Stimulated activated CD8-positive, alpha-beta memory T cell treated with anti-CD3 and anti-CD28 coated beads, Interleukin-4, amount 100 ng/mL, for 4 hours (primary cell): ENCODE measurements at regions not wholly inside any gene's neighbourhood (a gene's known extent, or its start where the extent isn't known, plus 50 kb on each side); places are given as distances from the start of the nearest gene placed in this dataset.

ENCODE experiments used
- DNase-seq, 2 donors: peaks; one replicate each; pipeline ENCODE4 v3.0.0-alpha.2; 2020; ENCODE audit warnings: low read depth in 2 of 2, low spot score in 1 of 2

DNA sequence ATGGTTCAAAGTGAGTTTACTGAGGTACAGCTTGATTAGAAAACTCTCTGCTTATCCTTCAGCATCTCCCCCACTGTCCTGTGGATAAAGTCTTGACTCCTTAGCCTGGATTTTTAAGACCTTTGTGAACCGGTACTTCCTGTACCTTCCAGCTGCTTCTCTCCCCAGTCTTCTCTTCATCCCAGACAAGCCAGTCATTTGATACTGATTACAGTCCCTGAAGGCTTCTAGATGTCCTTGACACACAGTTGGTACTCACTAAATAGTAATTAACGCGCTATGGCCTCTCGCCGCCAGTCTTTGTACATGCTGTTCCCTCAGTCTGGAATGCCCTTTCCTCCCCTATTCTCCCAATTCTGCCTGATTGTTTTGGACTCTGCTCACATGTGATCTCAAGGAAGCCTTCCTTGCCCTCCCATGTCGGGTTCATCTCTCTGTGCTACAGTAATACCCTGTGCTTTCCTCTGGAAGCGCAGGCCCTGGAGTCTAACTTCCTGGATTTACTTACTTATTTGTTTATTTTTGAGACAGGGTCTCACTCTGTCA is 50.6 kb upstream of the PTGR2 start:
- DNase-seq, result no peak

DNA sequence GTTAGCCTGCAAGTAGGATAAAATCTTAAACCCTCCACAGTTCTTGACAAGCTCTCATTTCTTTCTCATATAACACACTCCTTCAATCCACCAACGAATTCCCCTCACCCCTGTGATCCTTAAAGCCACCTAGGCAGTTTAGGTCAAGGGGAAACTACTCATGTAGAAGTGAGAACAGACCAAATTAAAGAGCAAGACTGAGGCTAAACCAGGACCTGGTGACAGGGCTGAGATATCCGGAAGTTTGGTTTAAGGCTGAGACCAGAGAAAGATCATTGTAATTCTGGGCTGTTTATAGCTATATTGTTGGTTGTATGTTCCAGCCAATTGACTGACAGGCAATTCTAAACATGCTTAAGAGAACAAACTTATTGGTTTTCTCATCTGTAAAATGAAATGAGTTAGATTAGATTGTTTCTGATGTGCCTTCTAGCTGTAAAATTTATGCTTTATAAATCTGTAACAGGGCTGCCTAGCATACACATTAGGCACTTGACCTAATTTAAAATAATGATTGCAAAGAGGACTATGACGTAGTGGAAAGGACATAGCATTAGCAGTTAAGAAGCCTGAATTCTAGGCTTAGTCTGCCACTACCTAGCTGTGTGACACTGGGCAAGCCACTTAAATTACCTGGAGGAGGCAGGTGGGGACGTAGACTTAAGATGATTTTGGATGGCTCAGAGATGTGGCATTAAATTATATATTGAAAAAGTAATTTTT is 53.9 kb upstream of the PTGR2 start:
- no peak for DNase-seq

DNA sequence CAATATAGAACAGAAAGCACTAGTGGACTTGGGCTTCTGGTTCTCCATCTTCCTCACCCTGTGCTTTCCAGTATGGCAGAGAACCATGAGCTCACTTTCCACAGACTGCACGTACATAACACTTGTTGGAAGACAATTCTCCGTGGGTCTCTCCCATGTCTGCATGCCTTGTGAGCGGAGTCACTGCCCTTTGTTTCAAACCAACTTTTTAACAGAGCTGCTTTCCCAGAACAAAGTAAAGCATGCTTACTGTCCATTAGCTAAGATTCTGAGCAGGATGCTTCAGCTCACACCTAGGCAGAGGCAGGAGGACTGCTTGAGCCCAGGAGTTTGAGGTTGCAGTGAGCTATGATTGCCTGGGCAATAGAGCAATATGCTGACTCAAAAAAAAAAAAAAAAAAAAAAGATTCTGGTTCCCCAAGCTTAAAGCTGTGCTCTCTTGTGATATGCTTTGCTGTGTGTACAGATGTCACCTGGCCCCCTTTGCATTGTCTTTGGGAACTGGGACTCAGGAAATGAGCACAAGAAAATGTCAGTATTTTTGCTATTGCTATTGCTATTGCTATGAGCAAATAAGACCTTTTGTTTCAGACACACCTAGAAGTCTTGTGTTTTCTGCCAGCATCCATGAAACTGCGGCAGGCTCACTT is 54.6 kb upstream of the PTGR2 start:
- no peak for DNase-seq

DNA sequence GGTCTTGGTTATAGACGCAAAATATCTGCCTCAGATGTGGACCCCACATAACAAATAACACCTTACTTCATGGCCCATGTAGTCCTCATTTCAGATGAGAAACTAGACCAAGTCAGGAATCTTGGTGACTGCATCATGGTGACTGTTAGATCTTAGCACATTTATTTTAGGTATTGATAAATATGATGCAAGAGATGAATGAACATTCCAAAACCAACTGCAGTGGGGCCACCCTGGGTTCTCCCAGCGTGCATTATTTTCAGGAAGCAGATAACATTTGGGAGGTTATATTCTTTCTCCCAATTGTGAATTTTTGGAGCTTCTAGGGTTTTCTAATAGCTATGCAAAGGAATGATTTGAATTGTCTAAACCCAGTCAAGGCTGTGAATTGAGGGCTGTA is 55.2 kb upstream of the PTGR2 start:
- no peak for DNase-seq

DNA sequence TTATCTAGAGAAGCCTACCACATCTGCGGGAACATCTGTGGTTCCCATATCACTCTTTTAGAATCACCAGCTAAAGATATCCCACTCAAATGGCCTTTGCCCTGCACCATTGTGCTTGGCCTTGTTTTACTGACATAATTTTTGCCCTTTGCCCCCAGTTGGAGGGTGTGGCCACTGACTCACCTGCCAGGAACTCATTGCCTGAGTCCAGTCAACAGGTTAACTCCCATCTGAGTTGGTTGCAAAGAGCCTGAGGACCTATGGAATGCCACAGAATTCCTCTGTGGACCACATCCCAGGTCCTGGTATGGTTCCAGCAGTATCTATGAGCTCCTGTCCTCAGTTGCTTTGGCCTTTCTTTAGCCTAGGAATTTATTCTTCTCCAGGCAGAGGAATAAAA is 55.7 kb upstream of the PTGR2 start:
- no peak for DNase-seq

DNA sequence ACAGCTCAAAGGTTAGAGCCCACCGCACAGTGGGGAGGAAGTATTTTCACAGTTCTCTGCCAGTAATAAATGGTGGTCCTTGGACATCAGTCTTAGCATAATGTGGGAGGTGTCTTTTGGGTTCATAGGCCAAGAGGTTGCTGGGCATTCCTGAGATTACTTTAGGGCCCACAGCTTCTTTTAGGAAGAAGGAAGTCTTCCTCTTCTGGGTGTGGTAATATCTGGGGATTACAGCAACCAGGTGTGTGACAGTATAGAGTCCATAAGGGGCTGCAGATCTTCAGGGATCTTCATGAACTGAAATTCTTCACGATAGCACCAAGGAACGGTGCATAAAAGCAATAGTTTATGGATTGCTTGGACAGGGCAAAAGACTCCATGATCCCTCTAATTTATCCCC is 56.2 kb upstream of the PTGR2 start:
- no peak for DNase-seq

DNA sequence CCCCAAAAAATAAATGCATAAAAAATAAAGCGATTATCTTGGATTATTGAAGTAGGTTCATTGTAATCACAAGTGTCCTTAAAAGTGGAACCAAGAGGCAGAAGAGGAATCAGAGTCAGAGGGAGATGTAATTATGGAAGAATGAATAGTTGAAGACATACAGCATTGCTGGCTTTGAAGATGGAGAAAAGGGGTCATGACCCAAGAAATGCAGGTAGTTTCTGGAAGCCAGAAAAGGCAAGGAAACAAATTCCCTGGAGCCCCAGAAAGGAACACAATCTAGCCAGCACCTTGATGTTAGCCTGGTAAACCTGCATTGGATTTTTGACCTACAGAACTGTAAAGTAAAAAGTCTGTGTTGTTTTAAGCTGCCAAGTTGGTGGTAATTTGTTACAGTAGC is 57.5 kb upstream of the PTGR2 start:
- DNase-seq, result no peak

DNA sequence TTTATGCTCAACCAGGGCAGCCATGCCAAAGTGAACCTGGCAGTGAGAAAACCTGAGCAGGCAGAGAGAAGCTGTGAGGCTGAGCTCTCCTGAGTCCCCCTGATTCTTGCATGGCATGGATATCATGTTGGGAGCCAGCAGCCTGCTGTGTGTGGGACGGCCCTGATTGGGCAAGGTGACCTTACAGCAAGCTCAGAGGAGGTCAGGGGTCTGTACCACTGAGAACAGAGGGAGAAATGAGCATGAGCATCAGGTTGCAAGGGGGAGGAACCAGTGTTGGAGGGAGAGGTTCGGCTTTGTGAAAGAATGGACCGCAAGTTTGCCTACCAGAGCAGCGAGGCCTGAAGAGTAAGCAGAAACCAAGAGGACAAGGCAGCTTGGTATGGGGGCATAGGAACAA is 59.1 kb upstream of the PTGR2 start:
- no peak for DNase-seq

DNA sequence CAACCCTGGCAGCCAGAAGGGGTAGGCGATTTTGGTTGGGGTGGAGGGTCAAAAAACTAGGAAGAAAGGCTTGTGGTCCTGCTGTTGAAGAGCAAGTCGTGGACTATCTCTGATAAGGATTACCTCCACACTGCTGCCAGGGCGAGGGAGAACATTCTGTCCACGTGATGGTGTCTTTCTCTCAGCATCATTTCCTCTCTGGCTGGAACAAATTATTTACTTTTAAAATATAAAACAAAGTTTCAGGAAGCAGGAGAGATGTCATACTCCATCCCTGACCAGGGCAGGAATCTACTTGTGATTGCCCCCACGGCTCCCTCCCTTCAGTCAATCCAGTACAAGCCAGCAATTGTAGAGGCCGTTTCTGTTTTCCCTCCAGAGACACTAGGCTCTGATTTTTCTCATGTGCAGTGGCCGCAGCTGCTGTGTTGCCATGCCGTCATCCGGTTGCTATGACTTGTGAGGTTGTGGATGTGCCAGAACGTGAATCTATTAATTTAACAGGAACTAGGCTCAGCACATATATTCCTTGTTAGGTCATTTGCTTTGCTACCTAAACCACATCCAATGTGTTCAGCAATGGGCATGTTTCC is 61.5 kb upstream of the PTGR2 start:
- no peak for DNase-seq

DNA sequence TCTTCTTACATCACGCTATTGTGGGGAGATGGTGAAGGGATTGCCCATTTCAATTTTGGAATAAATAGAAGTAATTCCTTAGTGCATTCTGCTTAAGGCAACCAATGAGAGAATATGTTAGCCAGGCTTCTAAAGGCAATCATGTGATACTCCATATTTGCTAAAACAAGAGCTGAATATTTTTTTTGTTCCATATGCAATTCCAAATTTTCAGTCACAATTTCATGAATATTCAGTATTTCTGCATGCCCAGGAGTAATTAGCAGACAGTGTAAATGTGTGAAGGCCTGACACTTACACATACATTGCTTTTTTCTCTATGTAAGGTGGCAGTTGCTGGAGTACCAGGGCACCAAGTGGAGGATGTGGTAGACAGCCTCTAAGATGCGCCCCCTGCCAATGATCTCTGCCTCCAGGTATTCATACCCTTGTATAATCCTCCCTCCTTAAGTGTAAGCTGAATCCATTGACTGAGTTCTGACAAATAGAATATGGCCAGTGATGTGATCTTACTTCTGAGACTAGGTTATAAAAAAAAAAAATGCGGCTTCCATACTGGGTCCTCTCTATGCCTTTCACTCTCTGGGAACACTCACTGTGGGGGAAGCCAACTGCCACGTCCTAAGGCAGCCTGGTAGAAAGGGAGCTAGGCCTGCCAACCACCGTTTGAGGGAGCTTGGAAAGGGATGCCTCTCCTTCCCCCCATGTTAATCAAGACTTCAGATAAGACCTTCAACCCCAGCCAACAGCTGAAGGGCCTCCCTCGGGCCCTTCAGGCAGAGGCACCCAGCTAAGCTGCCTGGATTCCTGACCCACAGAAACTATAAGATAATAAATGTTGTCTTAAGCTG is 62.7 kb upstream of the PTGR2 start:
- DNase-seq, result no peak

DNA sequence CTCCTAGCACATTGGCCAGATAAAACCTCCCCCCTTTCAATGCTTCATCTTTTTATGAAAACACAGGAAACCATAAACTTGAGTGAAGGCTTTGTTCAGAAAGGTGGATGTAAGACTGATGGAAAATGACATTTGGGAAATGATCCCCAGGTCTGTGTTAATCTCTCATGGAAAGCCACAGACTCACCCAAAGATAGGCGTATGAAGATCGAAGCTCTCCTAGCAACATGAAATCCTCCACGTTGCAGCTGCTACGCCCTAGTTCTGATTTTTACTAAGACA is 63.4 kb upstream of the PTGR2 start:
- DNase-seq, result no peak

DNA sequence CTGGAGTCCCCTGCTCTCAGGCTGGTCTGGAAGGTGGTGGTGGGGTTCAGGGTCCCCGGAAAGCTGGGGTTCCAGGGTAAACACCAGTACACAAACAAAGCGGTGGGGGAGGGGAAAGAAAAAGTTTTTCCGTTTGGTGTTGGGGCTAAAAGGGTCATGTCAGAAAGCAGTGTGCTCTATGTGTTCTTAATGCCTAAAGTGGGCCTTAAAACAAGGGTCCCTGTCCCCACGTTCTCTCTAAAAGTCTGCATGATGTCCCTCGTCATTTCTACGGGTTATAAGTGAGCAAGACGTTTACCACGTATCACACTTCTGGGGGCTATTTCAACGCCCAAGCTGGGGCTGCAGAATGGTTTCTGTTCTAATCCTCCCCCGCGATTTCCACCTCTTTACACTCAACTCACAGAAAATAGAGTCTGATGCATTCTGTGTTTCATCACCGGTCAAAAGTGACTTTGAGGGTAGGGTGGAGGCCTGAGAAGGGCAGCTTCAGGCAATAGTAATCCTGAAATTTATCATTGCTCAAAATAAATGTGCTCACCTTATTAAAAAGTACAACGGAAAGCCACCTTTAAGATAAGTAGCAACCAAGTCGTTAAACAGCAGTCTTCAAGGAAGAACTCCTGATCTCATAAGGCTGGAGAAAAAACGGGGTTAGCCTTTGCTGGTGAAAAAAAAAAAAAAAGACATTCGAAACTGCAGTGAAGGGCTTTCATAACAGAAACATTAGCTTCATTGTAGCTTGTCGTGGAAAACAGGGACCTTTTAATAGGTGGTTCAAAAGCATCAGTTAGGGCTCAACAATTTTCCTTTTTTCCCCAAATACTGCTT is 63.9 kb upstream of the PTGR2 start:
- DNase-seq, result peak in 1 of 2 donors; percentile 24

DNA sequence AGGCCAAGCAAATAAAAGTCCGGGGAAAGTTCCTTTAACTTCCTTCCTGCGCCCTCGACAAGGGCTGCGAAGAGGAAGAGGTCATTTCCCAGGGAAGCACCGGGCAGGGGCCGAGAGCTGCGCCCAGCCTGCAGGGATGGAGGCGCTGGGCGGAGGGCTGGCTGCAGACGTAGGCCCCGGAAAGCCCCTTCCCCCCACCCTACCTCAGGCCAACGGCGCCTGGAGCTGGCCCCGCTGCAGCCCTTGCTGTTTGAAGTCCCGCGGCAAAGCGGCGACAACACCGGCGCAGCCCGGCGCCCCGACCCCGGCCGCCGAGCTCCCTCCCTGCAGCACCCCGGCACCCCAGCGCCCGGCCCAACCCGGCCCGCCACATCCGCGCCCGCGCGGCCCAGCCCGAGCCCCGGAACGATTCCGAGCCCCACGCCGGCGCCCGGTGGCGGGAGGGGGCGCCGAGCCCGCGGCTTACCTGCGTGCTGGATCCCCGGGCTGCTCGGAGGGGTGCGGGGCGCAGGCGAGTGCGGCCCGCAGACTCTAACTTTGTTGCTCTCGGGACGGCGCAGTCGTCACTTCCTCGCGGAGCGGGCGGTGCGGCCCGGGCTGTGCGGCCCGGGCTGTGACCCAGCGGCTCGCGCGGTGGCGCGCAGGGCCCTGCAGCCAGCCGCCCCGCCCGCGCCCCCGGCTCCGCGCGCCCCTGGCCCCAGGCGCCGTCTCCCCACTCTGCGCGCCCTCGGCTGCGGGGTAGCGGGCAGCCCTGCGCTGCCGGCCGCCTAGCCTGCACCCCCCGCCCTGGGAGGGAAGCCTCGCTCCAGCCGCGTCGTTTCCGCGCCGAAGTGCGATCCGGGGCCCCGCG is 64.8 kb upstream of the PTGR2 start:
- DNase-seq, result no peak

DNA sequence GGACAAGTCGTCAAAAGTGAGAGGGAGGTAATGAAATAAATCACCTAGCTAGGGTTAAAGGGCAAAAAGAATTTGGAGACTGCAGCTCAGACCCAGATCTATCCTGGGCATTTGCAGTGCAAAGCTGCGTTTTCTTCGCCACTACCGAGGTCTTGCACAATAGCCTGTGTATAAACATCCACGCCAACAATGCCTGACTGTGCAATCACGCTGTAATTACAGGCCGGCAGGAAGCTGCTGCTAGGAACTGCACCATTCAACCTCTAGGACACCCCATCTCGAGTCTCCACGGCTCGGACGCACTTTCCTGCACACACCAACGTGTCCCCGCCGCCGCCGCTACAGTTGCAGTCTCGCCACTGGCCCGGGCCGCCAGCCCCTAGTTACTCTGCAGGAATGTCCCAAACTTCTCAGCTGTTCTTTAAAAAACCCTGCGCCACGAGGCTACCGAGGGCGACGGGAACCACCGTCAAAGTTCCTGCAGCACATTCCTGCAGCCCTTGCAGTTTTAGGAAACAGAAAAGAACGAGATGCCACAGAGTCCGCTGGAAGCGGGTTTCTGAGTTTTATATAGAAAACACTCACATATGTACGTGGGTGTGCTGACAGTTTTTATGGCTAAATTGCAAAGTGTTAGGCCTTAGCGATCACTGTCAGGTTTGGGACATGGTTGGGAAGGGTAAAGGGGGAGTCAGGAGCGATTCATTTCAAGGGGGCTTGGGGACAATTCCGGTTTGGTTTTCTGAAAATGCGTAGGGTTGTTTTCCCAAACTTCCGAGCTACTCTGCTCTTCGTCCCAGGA is 65.6 kb upstream of the PTGR2 start:
- no peak for DNase-seq

DNA sequence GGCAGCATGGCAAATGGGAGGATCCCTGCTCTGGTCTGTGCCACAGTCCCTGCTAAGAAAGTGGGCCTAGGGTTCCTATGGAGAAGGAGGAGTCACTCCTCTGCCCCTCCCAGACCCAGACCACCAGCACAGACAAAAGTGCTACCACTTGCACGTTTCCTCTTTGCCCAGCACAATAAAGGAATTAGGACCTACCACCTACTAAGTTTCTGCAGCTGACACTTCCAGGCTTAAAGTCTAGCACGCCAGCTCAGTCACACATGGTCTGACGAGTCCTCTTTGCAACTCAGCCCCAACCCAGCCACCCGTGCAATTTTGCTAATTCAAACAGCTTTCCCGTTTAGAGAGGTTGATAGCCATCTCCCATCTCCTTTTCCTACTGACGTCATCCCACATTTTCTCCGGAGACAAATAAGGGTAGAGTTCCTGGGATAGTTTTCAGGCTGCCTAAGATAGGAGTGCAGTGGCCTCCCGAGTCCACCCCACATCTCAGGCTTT is 66.2 kb upstream of the PTGR2 start:
- no peak for DNase-seq

DNA sequence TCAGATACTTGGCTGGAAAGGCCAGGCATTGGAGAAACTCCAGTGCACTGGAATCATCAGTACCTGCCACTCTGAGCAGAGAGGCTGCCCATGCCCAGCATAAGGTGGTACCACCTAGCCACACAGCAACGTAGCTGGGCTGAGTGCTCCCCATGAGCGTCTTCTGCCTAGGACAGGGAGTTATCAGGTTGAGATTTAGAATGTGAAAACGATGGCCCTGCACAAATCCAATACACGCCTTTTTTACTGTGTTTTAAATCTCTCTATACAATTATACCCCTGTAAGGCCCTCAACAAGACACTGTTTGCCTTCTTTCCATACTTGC is 66.7 kb upstream of the PTGR2 start:
- DNase-seq, result no peak

DNA sequence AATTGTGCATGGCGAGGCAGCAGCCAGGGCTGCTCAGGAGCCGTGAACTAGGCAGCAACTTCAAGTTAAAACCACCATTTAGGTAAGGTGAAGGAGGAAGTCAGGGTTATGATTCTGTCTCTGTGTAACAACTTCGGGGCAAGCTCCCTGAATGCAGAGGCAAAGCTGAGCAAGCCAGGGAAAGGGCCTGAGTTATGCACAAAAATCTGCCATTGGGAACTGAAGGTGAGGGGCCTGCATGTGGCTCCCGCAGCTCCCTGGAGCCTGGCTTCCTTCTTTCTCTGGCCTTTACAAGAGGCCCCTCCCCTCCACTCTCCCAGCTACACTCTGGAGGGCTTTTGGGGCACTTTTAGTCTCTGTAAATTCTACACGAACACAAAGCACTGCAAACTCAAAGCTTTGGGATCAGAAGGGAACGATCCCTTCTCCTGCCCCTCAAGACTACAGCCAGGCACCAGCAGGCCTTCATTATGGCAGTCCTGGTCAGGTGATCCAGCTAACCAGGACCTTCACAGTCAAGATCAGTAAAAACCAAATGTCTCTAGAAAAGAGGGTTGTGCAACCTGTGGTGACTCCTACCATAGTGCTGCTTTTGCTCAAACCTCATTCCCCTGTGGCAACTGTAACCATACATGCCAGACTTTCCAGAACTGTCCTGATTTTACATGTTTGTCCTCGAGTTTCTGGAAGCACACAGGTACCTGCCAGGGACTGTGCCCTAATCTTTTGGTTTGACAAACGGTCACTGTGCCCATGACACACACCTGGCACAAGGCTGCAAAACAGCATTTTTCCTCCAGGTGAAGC is 67.2 kb upstream of the PTGR2 start:
- no peak for DNase-seq

DNA sequence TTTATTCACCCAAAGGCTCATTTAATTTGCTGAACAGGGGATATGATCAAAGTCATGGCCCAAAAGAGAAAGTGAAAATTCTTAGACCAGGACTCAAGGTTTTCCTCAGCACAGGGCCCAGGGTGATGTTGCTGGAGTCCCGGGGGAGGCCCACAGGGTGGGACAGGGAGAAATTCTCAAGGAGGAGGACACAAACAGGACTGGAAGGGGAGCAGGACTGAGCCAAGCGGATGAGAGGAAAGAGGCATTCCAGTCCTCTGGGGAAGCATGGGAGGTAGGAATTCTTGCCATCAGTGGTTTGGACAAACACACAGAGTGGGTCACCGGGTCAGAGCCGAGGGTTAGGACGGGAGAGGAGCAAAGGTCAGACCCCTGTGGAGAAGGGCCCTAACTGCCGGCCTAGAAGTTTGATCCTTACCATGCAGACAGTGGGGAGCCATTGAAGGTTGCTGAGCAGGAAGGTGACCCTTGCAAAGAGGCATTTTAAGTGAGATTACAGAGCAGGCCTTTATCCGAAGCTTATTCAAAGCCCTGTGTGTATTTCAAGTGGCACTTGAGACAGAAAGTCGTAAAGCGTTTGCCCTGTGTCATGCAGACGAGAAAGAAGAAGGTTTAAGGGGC is 68.4 kb upstream of the PTGR2 start:
- no peak for DNase-seq
